ENCODE measurements at regions not wholly inside any gene's neighbourhood (a gene's known extent, or its start where the extent isn't known, plus 50 kb on each side); places are given as distances from the start of the nearest gene placed in this dataset.
"Not testable (repeated sequence)": the region's sequence is repeated elsewhere in the genome, so short reads cannot be mapped to it uniquely, and the experiment has no call there.

- H3K4me1 ChIP-seq (ENCODE audit: insufficient read depth, low read length): peaks cover 15% of the 10 kb centered on the region
- no peaks in the 10 kb centered on the region for H3K36me3 ChIP-seq (ENCODE audit: insufficient read depth, low read depth, low read length)
- no peaks in the 10 kb centered on the region for H3K27me3 ChIP-seq (ENCODE audit: insufficient read depth, low read length)
- no peak overlapping the region for H3K27ac ChIP-seq (ENCODE audit: low read length)
- H3K4me3 ChIP-seq (ENCODE audit: low read length): no peak overlapping the region
- no peak overlapping the region for H3K9ac ChIP-seq (ENCODE audit: low read depth, low read length)
- H3K9me3 ChIP-seq (ENCODE audit: insufficient read depth, low read depth, low read length): no peaks in the 10 kb centered on the region
Measured at GRCh38 chr11:57871231-57871630, 109.6 kb downstream of the CTNND1 start.

DNA sequence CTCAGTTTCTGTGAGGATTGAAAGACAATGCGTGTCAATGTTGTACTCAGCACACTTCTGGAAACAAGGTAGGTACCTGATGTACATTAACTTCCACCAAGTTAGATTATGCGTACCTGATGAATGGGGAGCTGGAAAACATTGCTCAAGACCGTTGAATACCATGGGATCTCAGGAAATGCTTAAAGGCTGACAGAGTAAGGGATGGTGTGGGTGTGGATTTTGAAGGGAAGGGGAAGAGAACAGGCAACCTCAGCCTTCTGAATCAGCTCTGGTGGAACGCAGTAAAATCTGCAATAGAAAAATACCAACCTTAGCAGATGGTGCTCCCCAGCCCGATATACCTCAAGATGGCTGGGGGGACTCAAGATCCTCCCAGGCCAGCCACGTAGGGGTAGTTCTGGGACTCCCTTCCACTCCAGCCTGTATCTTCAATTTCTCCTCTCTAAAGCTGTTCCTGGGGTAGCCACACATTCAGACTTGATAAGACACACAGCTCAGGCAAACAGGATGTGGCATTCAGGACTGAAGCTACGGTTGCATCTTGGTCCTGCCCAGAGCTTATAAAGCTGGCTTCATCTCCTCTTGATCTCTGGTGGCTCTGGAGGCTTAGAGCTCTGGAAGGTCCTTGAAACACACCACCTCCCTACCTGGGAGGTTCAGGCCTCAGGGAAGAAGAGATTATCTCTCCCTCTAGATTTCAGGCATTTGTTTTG, 111.8 kb downstream of the CTNND1 start:
- Histone ChIP-seq H3K4me1 (ENCODE audit: insufficient read depth, low read length) (peaks cover 7% of the 10 kb centered on the region; the same call in 1 of the 2 replicates), H3K27me3 (ENCODE audit: insufficient read depth, low read length) (no peaks in the 10 kb centered on the region), H3K36me3 (ENCODE audit: insufficient read depth, low read depth, low read length) (no peaks in the 10 kb centered on the region), H3K27ac (ENCODE audit: low read length) (no peak overlapping the region), H3K9ac (ENCODE audit: low read depth, low read length) (no peak overlapping the region), H3K9me3 (ENCODE audit: insufficient read depth, low read depth, low read length) (no peaks in the 10 kb centered on the region), H3K4me3 (ENCODE audit: low read length) (no peak overlapping the region)

DNA sequence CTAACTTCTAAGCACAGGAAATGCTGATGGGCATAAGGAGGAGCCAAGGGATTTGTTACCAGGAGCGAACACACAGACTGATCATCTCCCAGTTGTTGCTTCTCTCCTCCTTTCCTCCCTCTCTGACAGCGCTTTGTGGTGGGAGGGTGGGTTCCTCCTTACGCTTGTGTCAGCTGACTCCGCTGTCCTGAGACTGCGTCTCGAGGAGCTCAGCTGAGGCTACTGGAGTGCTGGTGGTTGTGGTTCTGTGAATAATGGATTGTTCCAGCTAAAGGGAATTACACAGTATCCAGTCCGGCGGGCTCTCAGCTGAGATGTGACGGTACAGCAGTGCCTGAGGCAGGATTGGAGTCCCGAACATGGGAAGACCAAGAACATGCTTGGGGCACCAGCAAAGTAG, 113.4 kb downstream of the CTNND1 start:
- Histone ChIP-seq H3K9me3 (ENCODE audit: insufficient read depth, low read depth, low read length) (no peaks in the 10 kb centered on the region), H3K9ac (ENCODE audit: low read depth, low read length) (no peak overlapping the region), H3K4me3 (ENCODE audit: low read length) (no peak overlapping the region), H3K36me3 (ENCODE audit: insufficient read depth, low read depth, low read length) (no peaks in the 10 kb centered on the region), H3K27me3 (ENCODE audit: insufficient read depth, low read length) (no peaks in the 10 kb centered on the region), H3K4me1 (ENCODE audit: insufficient read depth, low read length) (no peaks in the 10 kb centered on the region; the same call in 1 of the 2 replicates), H3K27ac (ENCODE audit: low read length) (no peak overlapping the region)

GRCh38 chr11:57881647-57882046, 120.0 kb downstream of the CTNND1 start:
- Histone ChIP-seq H3K27ac (ENCODE audit: low read length) (no peak overlapping the region), H3K27me3 (ENCODE audit: insufficient read depth, low read length) (no peaks in the 10 kb centered on the region), H3K4me1 (ENCODE audit: insufficient read depth, low read length) (no peaks in the 10 kb centered on the region), H3K4me3 (ENCODE audit: low read length) (no peak overlapping the region), H3K9me3 (ENCODE audit: insufficient read depth, low read depth, low read length) (no peaks in the 10 kb centered on the region), H3K9ac (ENCODE audit: low read depth, low read length) (no peak overlapping the region), H3K36me3 (ENCODE audit: insufficient read depth, low read depth, low read length) (no peaks in the 10 kb centered on the region)

DNA sequence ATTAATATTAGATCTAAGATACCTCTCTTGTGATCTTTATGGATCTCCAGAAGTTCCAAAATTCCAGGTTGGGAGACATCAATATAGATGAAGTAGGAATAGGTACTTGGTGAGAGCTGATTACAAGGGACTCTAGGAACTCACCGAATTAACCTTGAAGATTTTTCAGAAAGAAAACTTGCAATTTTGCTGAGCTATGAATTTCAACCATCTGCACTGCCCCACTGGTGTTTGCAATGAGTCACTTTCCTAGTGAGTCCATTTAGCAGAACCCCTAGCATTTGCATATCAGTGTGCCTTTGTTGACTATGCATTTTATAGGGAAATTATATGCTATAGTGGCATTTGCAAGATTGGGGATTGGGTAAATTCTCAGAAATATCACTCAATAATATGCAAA, 122.0 kb downstream of the CTNND1 start:
- Histone ChIP-seq H3K27ac (ENCODE audit: low read length) (no peak overlapping the region), H3K27me3 (ENCODE audit: insufficient read depth, low read length) (no peaks in the 10 kb centered on the region), H3K9ac (ENCODE audit: low read depth, low read length) (no peak overlapping the region), H3K36me3 (ENCODE audit: insufficient read depth, low read depth, low read length) (no peaks in the 10 kb centered on the region), H3K9me3 (ENCODE audit: insufficient read depth, low read depth, low read length) (no peaks in the 10 kb centered on the region), H3K4me1 (ENCODE audit: insufficient read depth, low read length) (no peaks in the 10 kb centered on the region), H3K4me3 (ENCODE audit: low read length) (no peak overlapping the region)

GRCh38 chr11:57885298-57886050, 123.9 kb downstream of the CTNND1 start:
- Histone ChIP-seq H3K9ac (ENCODE audit: low read depth, low read length) (no peak overlapping the region), H3K4me1 (ENCODE audit: insufficient read depth, low read length) (peaks cover 2% of the 10 kb centered on the region; the same call in 1 of the 2 replicates), H3K4me3 (ENCODE audit: low read length) (no peak overlapping the region), H3K27ac (ENCODE audit: low read length) (no peak overlapping the region), H3K9me3 (ENCODE audit: insufficient read depth, low read depth, low read length) (no peaks in the 10 kb centered on the region), H3K27me3 (ENCODE audit: insufficient read depth, low read length) (no peaks in the 10 kb centered on the region), H3K36me3 (ENCODE audit: insufficient read depth, low read depth, low read length) (no peaks in the 10 kb centered on the region)

DNA sequence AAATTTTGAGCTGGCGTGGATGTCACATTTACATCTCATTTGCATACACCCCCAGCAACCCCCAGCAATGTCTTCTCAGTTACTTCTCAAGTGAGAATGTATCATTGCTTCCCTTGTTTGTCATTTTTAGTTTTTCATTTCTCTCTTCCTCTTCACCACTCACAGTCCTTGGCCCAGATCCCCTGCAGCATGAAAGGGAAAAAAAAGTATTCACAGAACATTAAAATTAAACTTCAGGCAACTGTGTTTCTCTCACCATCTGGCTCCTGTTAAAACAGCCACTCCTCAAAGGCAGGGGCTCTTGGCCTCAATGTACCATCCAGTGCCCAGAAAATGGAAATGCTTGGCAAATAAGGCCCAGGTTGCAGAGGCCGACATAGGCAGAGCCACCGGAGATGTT, 126.8 kb downstream of the CTNND1 start:
- H3K4me1 ChIP-seq (ENCODE audit: insufficient read depth, low read length): peaks cover 8% of the 10 kb centered on the region; the same call in 1 of the 2 replicates
- no peak overlapping the region for H3K4me3 ChIP-seq (ENCODE audit: low read length)
- H3K27ac ChIP-seq (ENCODE audit: low read length): no peak overlapping the region
- H3K36me3 ChIP-seq (ENCODE audit: insufficient read depth, low read depth, low read length): no peaks in the 10 kb centered on the region
- no peak overlapping the region for H3K9ac ChIP-seq (ENCODE audit: low read depth, low read length)
- H3K9me3 ChIP-seq (ENCODE audit: insufficient read depth, low read depth, low read length): no peaks in the 10 kb centered on the region
- H3K27me3 ChIP-seq (ENCODE audit: insufficient read depth, low read length): no peaks in the 10 kb centered on the region

- Histone ChIP-seq H3K4me1 (ENCODE audit: insufficient read depth, low read length) (peaks cover 8% of the 10 kb centered on the region; the same call in 1 of the 2 replicates), H3K27me3 (ENCODE audit: insufficient read depth, low read length) (no peaks in the 10 kb centered on the region), H3K4me3 (ENCODE audit: low read length) (peak overlapping the region; percentile 43), H3K36me3 (ENCODE audit: insufficient read depth, low read depth, low read length) (no peaks in the 10 kb centered on the region), H3K9ac (ENCODE audit: low read depth, low read length) (no peak overlapping the region), H3K27ac (ENCODE audit: low read length) (no peak overlapping the region), H3K9me3 (ENCODE audit: insufficient read depth, low read depth, low read length) (no peaks in the 10 kb centered on the region)
Measured at GRCh38 chr11:57890521-57890920, 128.9 kb downstream of the CTNND1 start.

- H3K9ac ChIP-seq (ENCODE audit: low read depth, low read length); H3K4me3 ChIP-seq (ENCODE audit: low read length); H3K36me3 ChIP-seq (ENCODE audit: insufficient read depth, low read depth, low read length); H3K9me3 ChIP-seq (ENCODE audit: insufficient read depth, low read depth, low read length); H3K27ac ChIP-seq (ENCODE audit: low read length); H3K4me1 ChIP-seq (ENCODE audit: insufficient read depth, low read length); H3K27me3 ChIP-seq (ENCODE audit: insufficient read depth, low read length): not testable (repeated sequence)
Measured at GRCh38 chr11:57893200-57893599, 130.5 kb upstream of the OR9Q1 start.

DNA sequence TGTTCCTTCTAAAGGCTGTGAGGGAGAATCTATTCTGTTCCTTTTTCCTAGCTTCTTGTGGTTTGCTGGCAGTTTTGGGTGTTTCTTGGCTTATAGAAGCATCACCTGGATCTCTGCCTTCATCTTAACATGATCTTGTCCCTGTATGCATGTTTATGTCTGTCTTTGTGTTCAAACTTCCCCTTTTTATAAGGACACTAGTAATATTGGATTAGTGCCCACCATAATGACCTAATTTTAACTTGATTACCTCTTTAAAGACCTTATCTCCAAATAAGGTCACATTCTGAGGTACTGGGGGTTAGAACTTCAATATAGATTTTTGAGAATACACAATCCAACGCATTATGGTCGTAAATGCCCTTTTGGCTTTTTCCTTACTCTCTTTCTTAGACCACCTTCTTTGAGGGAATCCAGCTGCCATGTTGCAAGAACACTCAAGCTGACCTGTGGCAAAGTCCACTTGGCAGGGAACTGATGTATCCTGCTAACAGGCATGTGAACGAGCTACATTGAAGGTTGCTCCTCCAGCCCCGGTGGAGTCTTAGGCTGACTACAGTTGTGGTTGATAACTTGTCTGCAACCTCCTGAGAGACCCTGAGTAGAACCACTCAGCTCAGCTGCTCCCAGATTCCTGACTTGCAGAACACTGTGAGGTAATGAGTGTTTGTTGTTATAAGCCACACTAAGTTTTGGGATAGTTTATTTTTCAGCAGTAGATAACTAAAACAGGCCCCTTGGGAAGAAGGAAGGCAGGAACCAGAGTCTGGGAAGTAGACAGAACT, 127.1 kb upstream of the OR9Q1 start:
- H3K27ac ChIP-seq (ENCODE audit: low read length): no peak overlapping the region
- H3K4me1 ChIP-seq (ENCODE audit: insufficient read depth, low read length): no peaks in the 10 kb centered on the region
- no peak overlapping the region for H3K9ac ChIP-seq (ENCODE audit: low read depth, low read length)
- H3K27me3 ChIP-seq (ENCODE audit: insufficient read depth, low read length): no peaks in the 10 kb centered on the region
- no peaks in the 10 kb centered on the region for H3K9me3 ChIP-seq (ENCODE audit: insufficient read depth, low read depth, low read length)
- no peaks in the 10 kb centered on the region for H3K36me3 ChIP-seq (ENCODE audit: insufficient read depth, low read depth, low read length)
- no peak overlapping the region for H3K4me3 ChIP-seq (ENCODE audit: low read length)

GRCh38 chr11:57899378-57899777, 124.3 kb upstream of the OR9Q1 start:
- Histone ChIP-seq H3K9me3 (ENCODE audit: insufficient read depth, low read depth, low read length) (no peaks in the 10 kb centered on the region), H3K9ac (ENCODE audit: low read depth, low read length) (no peak overlapping the region), H3K36me3 (ENCODE audit: insufficient read depth, low read depth, low read length) (no peaks in the 10 kb centered on the region), H3K27me3 (ENCODE audit: insufficient read depth, low read length) (no peaks in the 10 kb centered on the region), H3K27ac (ENCODE audit: low read length) (no peak overlapping the region), H3K4me3 (ENCODE audit: low read length) (no peak overlapping the region), H3K4me1 (ENCODE audit: insufficient read depth, low read length) (no peaks in the 10 kb centered on the region; the same call in 1 of the 2 replicates)

Measured in iPS-20b (cell line).